Stimulated activated CD8-positive, alpha-beta memory T cell treated with anti-CD3 and anti-CD28 coated beads, Interleukin-4, amount 100 ng/mL, for 48 hours (primary cell): ENCODE measurements at regions not wholly inside any gene's neighbourhood (a gene's known extent, or its start where the extent isn't known, plus 50 kb on each side); places are given as distances from the start of the nearest gene placed in this dataset.

Experiments used
- DNase-seq: peaks from one replicate; pipeline ENCODE4 v3.0.0-alpha.2; 2020

DNA sequence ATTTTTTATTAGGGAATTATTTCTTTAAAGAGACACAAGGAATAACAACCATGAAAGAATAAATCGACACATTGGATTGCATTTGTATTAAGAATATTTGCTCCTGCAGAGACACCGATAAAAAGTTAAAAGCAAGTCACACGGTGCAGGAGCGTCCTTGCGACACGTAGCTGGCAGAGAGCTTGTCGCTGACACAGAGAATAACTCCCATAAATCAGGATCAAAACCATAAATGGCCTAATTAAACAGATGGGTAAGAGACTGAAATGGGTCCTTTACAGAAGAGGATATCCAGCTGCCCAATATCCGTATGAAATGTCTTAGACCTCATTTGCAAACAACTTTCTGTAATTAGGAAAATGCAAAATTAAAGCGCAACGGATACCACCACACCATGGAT lies 126.1 kb upstream of the SNTG2 start:
- no peak for DNase-seq

DNA sequence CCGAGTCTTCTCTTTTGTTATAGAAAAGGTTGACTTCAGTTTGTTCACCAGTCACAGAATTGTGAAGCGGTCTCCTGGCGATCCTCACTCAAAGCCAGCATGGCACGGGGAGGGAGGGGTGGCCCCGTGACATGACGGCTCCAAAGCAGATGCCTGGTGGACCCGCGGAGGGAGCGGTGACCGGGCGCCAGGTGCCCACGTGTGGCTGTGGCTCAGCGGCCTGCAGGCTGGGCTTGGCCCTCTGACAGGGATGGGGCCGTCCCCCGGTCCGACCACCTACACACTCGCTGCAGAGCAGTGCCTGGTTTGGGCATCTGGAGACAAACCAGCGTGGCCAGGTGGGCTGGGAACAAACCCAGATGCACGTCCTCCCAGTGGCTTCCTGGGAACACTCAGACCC lies 129.1 kb upstream of the SNTG2 start:
- DNase-seq = no peak

DNA sequence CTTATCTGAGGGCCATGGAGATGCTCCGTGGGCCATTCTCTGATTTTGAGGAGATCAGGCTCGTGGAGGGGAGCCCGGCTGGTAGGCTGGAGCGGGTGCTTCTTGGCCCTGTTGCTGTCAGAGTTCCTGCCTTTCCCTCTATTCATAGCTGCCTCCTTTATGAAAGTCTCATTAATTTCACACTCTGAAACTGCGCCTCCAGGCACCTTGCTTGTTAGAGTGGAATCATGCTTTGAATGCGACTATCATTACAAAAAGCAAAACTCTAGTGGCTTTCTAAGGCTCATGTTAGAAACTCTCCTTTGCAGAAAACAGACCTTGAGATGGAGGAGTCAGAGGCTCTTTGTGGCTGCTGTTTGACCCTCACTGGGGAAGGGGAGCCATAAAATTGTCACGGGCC lies 131.0 kb upstream of the SNTG2 start:
- no peak for DNase-seq

DNA sequence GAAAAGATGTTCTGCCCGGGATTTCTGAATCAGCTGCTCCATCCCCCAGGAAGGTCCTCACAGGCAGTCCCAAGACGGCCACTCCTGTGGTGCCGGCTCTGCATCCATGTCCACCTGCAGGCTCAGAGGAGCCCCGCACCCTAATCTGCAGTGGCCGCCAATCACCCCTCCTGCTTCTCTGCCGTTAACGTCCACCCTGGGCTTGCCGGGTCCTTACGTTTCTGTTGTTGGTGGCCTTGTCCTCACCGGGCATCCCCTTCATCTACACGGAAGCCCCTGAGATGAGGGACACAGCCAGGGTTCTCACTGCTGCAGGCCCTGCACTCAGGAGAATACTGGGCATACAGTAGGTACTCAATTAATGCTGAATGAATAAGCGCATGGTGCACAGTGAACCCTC lies 131.5 kb upstream of the SNTG2 start:
- no peak for DNase-seq

DNA sequence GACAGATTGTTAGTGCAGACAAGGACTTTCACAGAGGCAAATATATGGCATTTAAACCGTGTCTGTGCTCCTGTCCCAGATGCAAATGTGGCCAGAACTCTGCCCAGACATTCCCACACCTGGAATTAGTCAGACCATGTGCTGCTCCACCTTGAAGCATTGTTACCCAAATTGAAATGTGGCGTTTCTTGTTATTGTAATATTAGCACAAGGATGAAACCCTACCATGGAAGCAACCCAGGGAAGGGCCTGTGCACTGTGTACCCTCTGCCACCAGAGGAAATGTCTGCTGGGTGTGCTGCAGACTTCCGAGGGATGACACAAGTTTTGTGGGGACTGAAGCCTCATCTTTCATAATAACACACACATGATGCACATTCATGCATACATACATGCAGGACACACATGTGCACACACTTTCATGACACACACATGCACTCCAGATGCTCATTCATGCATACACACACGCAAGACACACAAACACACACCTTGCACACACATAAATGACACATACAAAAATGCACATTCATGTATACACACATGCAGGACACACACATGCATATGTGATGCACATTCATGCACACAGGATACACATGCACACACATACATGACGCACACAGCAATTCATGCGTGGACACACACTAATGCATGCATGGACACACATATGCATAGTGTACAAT lies 133.2 kb upstream of the SNTG2 start:
- no peak for DNase-seq

DNA sequence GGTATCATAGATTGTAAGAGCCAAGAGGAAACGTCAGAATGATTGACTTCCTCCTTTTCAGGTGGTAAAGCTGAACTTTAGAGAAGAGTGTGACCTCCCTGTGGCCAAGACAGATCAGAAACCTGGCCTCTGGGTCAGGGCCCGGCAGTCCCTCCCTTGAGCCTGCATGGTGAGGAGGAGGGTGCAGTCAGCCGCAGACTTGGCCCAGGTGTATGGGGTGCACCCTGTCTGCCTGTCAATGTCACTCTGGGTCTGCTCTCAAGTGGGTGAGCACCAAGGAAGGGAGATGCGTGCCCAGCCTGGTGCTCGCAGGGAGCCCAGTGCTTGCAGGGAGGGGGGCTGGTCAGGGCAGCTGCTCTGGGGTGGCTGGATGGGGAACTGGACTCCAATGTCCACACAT lies 134.4 kb upstream of the SNTG2 start:
- DNase-seq = no peak

DNA sequence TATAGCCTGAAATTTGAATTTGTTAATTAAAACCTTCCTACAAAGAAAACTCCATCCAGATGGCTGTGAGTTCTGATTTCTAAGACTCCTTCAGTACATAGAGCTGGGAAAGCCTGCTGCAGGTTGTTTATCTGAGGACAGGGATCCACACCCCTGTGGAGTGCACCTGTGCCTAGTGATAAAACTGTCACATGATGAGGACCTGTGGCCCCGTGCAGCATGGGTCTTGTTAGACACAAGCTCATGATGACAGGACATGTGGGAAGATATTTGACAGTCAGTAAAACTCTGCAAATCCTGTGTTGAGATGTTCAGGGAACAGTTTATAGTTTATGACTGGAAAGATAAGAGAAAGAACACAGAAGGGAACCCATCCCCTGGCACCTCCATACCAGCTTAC lies 133.2 kb upstream of the TMEM18 start:
- no peak for DNase-seq

DNA sequence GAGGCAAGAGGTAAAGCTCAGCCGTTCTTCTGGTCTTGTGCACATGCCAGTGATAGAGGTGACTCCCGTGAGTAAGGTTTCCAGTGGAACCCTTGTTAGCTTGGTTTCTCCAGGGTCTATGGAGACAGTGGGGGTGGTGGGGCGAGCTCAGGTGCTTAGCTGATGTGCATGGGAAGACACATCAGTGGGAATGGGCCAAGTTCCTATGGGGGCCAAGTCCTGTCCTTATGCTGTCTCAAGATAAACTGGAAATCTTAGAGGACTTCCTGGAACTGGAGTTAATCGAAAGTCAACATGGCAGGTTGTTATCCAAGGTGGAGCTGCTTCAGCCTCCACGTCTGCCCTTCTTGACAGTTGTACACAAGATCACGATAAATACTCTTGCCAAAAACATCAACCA lies 130.1 kb upstream of the TMEM18 start:
- no peak for DNase-seq

DNA sequence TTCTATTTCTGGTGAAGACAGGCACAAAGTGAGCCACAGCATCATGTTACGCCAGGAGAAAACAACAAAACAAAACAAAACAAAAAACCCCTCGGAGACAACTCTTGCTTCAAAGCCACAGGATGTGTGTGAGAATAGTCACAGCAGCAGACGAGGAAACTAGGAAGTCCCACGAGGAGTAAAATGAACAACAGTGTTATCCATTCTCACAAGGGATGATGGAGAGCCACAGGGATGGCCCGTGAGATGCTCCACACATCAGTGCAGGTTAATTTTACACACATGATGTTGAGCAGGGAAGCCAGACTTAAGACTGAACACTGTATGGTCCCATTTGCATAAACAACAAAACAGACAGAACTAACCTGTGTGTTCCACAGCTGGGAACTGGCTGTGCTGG lies 128.5 kb upstream of the TMEM18 start:
- no peak for DNase-seq

DNA sequence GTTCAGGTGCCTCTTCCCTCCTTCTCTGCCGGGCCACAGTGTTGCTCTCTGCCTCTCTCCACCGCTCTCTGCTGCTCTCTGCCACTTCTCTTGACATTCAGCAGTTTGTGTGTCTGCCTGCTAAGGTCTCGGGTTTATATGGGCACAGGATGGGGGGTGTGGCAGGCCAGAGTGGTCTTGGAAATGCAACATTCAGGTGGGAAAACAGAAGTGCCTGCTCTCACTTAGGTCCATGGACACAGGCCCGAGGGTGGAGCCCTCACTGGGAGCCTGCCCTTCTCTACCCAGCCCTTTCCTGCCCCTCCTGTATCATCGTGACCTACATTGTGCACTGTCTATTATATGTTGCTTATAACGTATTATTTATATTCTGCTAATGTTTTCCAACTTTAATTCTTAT lies 120.8 kb upstream of the TMEM18 start:
- DNase-seq = no peak

DNA sequence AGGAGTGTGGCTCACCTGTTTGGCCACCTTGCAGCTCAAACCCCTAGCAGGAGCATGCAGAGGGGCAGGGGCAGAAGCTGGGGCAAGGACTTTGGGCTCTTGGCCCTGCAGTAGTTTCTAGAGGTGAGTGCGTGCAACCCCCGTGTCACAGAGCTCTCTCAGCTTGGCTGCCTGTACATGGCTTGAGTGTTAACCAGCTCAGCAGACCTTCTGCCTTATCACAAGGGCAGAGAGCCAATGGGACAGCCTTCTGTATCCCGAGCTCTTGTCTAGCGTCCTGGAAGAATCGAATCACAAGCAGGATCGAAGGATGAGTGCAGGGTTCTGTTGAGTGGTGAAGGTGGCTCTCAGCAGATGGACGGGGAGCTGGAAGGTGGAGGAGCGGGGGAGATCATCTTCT lies 120.3 kb upstream of the TMEM18 start:
- DNase-seq = no peak

DNA sequence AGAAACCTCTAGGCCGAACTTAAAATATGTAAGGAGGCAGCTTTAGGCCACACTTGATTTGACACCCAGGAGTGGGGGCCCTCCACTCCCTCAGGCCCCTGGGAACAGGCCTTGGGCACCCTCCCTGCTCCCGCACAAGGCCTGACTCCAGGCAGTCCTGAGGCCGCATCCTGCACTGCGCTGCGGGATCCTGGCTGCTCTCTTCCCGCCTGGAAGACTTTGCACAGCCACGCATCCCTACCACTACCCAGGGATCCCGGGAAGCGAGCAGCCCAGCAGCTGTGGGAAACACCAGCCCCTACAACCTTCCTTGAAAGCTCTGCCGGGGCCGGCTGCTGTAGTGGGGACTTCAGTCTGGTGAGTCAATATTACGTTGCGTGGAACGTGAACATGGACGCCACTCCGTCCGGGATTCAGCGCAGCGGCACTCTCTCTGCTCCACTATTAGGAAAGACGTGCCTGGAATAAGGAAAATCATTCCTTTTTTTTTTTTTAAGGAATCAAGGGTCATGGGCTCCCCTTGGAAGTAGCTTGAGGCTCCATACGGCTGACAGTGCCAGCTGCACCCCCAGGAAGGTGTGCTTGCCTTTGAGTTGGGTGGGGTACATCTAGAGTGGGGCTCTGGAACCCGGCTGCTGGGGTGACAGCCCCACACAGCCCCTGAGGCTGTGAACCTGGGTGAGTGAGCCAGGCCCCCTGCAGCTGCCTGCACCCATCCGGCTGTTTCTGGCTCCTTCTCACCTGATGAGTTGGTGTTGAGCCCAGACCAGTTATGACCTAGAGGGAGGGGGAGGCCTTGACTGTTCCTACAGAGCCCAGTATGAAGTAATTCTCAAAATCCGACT lies 119.2 kb upstream of the TMEM18 start:
- no peak for DNase-seq

DNA sequence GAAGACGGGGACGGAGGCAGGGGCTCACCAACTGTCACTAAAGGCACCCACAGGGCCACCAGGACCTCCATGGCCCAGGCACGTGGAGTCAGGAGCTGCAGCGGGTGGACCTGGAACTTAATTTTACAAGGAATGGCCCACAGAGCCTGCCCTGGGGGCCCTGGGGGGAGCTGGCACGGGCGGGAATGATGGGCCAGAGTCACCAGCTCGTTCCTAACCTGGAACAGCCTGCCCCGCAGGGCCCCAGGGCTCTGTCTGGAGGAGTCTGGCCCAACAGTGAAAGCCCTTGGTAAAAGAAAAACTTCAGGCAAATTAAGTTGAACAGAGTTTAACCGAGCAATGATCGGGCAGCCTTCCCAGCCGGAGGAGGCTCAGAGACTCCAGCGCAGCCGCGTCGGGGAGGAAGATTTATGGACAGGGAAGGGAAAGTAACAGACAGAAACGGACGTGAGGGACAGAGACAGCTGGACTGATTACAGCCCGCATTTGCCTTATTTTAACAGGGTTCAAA lies 118.4 kb upstream of the TMEM18 start:
- no peak for DNase-seq

DNA sequence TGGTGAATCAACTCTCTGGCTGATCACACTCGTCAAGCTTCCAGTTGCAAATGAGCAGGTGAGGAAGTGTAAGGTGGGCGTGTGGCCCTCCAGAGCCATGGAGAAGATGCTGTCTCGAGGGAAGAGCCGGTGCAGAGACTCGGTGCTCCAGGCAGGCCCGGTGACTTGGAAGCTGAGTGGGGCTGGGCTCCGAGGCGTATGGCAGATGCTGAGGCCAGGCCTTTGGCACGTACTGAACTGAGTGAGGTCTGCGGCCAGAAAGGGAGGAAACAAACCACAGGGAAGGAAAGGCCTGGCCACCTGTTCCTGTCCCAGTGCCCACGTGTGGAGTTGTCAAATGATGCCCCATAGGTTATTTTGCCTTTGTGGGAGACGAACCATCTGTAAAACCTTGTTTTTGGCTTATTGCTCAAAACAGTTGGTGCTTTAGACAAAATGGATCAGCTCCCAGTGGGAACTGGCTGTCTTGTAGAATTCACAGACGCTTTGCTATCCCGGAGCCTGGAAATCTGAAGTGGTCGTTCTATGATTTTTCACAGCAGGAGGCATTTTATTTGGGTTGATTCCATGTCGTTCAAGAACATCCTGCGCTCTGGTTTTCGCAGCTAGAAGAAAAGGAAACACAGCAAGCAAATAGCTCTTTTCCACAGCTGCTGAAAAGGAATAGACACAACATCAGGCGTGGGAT lies 117.5 kb upstream of the TMEM18 start:
- DNase-seq = no peak

DNA sequence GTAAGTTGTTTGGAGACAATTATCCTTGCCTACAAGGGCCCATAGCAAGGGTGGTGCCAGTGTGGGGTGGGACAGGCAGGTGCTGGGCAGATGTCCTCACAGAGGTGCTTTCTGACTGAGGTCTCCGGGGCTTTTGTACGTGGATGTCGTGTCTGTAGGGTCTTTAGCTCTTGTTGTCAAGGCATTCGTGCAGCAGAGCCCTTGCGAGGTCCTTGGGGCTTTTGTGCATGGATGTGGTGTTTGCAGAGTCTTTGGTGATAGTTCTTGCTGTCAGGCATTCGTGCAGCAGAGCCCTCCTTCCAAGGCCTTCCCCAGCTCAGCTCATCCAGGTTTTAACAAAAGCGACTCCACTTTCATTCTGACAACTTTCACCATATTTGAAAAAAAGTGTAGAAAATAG lies 116.0 kb upstream of the TMEM18 start:
- no peak for DNase-seq

DNA sequence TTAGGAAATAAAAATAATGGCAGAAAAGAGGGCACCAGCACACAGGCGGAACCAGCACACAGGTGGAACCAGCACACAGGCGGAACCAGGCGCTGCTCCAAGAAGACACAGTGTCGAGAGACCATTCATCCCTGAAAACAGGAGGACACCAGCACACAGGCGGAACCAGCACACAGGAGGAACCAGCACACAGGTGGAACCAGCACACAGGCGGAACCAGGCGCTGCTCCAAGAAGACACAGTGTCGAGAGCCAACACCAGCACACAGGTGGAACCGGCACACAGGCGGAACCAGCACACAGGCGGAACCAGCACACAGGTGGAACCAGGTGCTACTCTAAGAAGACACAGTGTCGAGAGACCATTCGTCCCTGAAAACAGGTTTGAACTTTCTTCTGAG lies 115.5 kb upstream of the TMEM18 start:
- DNase-seq = no peak

DNA sequence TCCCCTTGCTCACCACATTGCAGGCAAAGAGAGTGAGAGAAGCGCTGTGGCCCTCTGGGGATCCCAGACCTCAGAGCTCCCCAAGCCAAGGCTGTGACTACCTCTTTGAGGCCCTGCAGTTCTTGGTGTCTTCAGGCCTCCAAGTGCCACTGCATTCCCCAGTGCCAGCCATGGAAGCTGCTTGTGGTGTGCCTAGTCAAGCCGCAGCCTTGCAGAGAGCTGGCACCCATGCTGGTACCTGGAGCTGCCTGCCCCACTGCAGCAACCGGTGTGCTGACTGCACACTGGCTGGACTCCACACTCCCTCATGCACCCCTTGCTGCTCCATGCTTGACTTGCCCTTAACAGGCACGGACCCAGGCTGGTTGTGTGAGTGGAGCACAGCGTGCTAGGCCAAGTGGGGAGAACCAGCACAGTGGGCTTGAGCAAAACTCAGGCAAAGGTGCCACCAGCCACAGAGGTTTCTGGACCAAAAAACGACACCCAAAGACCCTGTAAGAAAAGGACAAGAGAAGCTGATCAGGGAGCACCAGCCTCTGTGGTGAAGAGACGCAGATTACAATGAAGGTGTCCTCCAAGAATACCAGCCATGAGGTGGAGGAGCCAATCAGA lies 113.5 kb upstream of the TMEM18 start:
- DNase-seq = no peak

DNA sequence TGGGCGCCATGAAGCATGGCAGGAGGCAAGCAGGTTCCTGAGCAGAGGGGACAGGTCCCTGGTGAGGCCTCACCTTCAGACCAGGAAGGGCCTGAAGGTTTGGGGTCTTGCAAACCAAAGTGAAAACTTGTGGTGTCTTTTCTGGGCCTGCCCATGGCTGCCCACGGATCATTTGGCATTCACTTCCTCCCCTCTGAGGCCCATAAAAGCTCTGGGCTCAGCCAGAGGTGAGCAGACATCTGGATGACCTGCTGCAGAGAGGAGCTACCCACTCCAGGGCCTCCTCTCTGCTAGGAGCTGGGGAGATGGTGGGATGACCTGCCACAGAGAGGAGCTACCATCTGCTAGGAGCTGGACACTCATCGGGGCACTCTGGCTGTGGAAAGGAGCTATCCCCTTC lies 112.9 kb upstream of the TMEM18 start:
- DNase-seq = no peak

DNA sequence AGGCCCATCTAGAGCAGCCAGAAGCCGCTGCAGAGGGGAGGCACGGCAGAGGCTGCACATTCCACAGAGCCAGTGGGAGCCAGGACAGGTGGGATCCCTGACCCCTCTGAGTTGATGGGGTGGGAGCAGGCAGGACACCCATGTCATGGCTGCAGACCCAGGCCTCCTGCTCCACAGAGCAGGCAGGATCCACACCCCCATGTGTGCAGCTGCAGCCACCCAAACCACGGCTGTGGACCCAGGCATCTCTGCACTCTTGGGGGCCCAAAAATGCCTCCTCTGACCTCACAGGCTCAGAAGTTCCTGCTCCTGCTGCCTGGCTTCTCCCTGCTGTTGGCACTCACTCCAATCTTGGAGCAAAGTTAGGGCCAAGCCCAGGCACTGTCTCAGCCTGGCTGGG lies 112.3 kb upstream of the TMEM18 start:
- no peak for DNase-seq

DNA sequence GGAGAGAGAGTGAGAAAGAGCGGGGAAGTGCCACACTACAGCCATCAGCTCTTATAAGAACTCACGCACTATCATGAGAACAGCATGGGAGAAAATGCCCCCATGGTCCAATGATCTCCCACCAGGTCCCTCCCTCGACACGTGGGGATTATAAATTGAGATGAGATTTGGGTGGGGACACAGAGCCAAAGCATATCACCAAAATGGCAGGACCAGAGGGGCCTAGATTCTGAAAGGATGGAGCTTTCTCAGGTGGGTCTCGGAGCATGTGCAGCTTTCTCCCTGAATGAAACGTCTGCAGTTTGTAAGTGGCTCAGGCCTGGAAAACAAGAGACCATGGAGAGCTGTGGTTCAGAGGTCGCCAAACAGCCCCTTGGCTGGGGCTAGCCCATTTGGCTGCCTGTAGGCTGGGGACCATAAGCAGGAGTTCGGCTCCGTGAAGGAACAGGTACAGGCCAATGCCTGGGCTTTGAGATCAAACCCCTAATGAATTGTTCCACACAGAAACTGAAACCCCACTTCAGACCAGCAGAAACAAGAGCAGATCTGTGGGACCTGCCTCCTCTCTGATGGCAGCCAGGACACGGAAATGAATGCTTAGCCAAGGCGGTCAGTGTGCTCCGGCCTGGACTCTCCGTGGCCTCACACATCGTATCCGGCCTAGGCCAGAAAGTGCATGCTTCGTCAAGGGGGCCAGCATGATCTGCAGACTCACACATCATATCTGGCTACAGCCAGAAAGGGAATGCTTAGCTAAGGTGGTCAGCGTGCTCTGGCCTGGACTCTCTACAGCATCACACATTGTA lies 111.2 kb upstream of the TMEM18 start:
- no peak for DNase-seq

DNA sequence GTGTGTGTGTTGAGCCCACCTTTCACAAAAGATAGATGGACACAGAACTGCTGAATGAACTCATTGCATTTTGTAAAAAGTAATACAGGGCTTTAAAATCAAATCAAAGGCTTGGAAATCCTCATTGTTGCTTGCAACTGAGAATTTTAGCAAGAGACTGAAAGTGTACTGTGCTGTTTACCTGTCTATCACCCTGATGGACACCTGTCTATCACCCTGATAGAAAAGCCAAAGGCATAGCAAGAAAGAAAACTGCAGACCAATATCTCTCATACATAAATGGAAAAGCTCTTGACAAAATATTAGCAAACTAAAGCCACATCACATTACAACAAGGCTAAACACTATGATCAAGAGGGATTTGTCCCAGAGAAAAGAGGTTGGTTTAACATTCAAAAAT lies 107.5 kb upstream of the TMEM18 start:
- DNase-seq = no peak

DNA sequence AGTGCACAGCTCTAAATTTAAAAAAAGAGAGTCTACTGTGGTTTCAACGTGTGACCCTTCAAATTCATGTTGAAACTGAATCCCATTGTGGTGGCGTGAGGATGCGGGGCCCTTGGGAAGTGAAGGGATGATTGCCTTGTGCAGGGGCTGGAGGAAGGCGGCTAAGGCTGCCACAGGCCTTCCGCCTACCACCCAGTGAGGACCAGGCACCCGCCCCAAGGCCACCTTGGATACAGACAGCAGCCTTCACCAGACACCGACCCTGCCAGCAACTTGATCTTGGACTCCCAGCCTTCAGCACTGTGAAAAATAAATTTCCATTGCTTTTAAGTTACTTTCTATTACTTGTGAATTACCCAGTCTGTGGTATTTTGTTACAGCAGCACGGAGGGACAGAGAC lies 103.4 kb upstream of the TMEM18 start:
- no peak for DNase-seq

DNA sequence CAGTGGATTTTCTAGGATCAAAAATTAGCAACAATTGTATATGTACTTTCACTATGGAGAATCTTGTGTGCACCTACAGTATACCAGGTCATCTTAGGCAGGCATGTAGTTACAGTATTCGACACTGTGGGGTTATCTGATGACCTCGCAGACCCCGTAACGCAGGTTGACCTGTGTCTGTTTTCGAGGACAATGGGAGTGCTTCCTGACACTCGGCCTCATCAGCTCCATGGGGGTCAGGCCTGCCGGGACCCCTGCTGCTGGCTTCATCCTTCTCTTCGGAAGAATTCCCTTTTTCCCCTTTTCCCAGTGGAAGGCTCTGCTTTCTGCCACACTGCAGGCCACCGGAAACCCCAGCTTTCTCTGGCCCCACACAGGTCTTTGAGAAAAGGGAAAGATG lies 102.8 kb upstream of the TMEM18 start:
- no peak for DNase-seq
